DMS114 treated with DMSO at 0.1 percent for 48 hours (cell line): ENCODE measurements at regions not wholly inside any gene's neighbourhood (a gene's known extent, or its start where the extent isn't known, plus 50 kb on each side); places are given as distances from the start of the nearest gene placed in this dataset.
"Not testable (repeated sequence)": the region's sequence is repeated elsewhere in the genome, so short reads cannot be mapped to it uniquely, and the experiment has no call there.

Source experiments
- DNase-seq: peaks from one replicate; lab custom pipeline; 2025; ENCODE audit not compliant: unreplicated experiment; lab: John Stamatoyannopoulos, UW

DNA sequence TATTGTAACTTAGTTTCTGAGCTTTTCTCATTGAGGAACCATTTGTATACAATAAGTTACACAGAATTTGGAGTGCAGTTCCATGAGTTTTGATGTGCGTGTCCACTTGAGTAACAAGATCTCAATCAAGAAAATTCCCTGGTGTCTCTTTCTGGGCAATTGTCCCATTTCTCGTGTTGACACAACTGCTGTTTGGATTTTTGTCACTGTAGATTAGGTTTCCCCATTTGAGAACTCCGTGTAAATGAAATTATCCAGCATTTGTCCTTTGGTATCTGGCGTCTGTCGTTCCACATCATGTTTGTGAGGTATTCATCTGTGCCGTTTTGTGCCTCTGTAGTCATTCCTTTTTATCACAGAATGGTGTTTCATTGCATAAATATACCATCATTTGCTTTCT is 547.0 kb downstream of the TBC1D22A start:
- DNase-seq, result no peak

DNA sequence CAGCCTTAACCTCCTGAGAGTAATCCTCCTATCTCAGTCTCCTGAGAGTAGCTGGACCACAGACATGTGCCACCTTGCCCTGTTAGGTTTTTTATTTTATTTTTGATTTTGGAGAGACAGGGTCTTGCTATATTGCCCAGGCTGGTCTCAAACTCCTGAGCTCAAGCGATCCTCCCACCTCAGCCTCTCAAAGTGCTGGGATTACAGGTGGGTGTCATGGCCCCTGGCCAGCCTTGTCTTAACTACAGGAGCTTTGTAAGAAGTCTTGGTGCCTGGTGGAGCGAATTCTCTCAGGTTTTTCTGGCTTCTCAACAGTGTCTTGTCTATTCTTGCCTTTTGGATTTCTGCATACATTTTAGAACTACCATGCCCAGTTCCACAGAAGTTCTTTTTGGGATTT is 546.4 kb downstream of the TBC1D22A start:
- DNase-seq, result no peak

DNA sequence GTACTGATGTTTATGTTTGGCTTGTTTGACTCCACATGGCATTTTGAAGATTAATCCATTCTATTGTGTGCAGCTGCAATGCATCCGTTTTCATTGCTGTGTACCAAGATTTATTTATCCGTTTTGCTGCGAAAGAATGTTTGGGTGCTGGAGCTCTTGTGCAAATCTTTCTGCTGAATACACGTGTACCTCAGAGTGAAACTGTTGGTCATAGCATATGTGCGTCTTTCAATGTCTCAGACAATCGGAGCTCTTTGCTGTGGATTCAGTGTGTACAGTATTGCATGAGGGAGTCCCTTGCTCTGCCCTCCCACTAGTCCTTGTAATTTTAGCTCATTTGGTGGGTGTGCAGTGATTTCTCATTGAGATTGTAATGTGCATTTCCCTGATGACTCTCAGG is 545.4 kb downstream of the TBC1D22A start:
- DNase-seq, result no peak

GRCh38 chr22:47307326-47307725 is 544.9 kb downstream of the TBC1D22A start:
- DNase-seq, result no peak

DNA sequence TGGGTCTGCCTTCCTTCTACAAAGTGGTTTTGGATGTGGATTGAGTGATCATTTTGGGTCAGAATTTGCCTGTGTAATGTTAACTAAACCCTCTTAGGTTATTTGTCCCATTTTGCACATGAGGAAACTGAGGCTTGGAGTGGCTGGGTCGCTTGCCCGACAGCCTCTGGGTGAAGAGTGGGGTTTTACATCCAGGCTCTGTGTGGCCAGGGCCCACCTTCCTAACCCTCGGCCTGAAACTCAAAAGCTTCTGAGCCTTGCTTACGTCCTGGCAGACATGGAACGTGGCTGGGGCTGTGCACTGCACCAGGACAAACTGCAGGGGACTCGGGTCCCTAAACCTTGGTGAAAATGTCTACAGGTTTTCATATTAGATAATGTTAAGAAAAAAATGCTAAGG is 542.4 kb downstream of the TBC1D22A start:
- DNase-seq, result no peak

GRCh38 chr22:47304191-47304831 is 541.9 kb downstream of the TBC1D22A start:
- no peak for DNase-seq

- DNase-seq, result no peak
Measured at GRCh38 chr22:47303161-47303890, 540.9 kb downstream of the TBC1D22A start.

DNA sequence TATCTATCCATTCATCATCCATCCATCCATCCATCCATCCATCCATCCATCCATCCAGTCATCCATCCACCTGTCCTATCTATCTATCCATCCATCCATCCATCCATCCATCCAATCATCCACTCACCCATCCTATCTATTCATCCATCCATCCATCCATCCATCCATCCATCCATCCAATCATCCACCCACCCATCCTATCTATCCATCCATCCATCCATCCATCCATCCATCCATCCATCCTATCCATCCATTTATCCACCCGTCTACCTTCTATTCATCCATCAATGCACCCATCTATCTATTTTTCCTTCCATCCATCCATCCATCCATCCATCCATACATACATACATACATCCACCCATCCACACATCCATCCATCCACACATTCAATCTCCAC is 540.1 kb downstream of the TBC1D22A start:
- not testable (repeated sequence) for DNase-seq

DNA sequence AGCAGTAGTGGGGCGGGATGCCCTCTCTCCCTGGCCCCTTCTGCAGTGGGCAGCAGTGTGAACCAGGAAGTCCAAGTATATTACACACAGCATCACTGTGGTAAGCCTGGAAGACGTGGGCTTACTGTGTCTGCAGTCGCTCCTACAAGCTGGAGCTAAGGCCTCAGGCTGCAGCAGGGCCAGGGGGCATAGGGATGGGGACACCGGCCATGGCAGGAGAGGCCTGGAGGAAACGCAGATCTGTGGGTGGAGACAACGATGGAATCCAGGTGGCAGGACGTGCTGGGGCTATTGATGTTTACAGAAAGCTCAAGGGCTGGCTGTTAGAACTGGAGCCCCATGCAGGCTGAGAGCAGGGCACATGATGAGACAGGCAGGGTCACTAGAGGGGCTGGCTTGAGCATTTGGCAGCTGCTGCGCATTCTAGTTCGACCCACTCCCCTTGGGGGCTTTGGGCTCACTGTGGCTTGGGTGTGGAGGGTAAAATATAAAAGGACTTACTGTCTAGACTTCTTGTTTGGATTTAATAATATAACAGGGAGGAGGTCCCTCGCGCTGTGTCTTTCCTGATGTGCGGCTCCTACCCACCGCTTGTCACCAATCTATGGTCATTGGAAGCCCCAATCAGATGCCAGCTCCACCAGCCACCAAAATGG is 539.5 kb downstream of the TBC1D22A start:
- DNase-seq, result no peak

DNA sequence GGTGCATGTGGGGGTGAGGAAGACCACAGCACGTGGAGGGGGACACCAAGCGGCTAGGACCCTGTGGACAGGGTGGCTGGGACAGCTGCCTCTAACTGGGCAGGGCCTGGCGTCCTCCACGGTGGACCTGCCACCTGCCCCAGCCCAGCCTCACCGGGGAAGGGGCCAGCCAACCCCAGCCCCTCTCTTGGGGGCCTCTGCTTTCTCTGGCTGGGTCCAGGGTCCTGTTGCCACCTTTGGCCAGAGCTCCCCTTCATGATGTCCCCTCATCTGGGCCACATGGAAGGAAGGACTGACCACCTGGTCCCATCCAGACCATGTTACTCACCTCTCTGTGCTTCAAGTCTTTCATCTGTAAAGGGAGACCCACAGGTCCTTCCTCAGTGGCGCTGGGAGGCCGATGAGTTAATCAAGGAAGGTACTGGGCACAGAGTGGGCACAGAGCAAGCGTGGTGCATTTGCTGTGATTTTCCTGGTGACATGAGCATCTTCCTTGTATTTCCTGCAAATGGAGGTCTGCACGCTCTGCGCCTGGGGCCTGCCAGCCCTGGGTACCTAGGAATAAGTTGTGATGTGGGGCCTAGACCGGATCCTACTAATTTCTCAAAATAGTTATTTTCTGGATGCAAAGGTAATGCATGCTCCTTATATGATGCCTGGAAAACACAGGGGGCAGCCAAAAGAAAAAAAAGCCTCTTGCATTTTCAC is 538.4 kb downstream of the TBC1D22A start:
- no peak for DNase-seq

DNA sequence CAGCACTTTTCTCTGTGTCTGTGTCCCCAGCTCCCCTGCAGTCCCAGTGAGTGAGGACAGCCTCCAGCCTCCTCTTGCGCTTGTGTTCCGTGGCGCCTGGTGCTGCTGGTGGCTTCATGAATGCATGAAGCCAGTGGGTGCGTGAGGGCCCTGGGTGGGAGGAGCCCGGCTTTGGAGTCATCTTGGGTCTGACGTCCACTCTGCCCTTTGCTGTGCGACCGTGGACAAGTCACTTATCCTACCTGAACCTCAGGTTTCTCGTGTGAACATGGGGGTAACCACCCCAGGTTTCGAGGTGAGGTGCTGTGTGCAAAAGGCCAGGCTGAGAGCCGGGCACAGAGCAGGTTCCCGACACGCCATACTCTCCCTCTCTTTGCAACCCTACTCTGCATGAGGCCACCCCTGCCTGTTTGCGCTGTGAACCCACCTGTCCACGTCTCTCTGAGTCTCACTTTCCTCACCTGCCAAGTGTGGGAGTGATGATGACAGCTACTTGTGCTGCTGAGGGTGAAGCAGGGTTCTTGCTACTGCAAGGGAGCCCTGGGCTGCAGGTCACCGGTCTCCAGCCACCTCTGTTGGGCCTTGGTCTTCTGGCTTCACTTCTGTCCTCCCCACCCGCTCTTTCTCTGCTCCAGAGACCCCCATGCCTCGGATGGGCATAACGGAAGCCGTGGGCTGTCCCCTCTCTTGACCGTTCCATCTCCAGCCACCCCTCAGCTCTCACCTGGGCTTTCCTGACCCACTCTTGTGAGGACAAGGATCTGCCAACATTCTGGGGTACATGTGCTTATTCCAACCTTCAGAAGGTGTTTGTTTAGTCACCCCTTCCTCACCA is 537.6 kb downstream of the TBC1D22A start:
- DNase-seq, result no peak

DNA sequence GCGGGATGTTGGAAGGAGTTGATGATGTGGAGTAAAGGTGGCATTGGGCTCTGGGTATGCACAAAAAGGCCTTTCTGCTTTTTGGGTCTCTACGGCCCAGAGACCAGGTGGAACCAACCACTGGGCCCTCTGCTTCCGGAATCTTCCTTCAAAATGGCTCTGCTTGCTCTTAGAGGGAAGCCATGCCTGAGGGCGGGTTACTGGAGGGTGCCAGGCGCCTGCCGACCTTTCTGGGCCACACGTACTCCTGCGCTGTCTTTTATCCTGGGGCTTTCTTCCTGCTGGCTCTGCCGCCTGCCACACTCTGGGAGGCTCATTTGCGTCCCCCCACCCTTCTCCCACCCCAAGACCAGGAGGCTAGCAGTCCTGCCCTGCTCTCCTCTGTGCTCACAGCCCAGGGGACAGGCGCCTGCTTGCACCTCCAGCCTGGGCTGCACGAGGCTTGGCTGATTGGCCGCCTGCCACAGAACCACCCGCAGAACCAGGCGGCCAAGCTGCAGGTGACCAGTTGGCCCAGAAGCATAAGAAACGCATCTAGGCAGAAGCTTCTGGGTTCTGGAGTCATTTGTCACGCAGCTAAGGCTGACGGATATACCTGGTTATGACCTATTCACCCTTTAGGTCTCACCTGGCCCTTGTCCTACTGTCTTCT is 536.9 kb downstream of the TBC1D22A start:
- DNase-seq, result no peak

DNA sequence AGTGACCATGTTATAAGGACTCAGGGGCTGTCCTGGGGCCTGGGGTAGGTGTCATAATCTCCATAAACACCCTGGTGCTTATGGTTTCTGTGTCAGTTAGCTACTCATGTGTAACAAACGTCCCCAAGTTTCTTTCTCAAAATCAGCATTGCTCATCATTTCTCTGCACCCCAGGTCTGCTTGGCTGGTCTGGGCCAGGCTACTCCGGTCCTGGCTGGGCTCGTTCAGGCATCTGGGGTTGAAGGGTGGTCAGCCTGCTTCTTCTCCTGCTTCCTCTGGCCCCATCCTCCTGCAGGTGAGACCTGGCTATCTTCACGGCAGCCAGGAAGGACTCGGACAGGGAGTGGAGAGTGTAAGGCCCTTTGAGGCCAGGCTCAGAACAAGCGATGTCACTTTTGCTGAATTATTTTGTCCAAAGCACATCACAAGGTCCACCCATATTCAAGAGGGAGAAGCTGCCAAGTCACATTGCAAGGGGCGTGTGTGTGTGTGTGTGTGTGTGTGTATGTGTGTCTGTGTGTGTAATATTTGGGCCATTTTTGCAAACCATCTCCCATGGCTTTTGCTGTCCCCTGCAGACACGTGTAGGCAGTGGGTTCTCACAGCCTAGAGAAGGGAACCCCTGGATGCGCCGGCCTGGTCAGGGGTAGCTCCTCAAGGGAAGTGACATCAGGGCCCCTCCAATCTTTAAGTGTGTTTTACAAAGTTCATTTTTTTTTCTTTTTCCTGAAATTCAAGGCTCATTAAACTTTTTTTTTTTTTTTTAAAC is 535.8 kb downstream of the TBC1D22A start:
- DNase-seq, result no peak

- DNase-seq, result no peak
Measured at GRCh38 chr22:47297261-47298016, 535.0 kb downstream of the TBC1D22A start.

GRCh38 chr22:47296405-47297260 is 534.2 kb downstream of the TBC1D22A start:
- DNase-seq, result no peak

GRCh38 chr22:47295982-47296381 is 533.5 kb downstream of the TBC1D22A start:
- DNase-seq, result no peak

DNA sequence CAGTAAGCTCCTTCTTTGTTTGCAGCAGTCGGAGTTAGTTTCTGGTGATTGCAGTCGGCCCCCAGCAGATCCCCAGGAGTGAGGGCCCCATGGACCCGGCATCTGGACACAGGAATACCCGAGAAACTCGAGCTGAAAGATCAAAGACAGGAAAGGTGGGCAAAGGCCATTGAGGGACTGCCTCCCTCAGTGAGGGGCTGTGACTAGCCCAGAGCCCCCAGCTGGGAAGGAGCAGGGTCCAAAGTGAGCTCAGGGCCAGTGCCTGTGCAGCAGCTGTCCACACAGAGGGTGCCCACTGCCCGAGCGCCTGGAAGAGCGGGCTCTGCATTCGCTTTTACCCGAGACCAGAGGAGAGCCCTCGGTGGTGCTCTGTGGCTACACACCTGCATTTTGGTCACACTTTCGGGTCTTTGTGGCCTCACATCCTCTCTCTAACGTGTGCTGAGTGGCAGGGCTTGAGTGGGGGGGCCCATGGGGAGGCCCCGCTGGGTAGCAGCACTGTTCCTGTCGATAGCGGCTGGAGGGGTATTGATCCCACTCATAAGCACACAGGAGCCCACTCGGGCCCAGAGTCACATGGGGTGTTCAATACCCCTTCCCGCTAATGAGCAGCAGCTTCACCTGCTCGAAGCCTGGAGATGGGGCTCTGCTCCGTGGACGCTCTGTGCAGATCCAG is 532.9 kb downstream of the TBC1D22A start:
- DNase-seq, result no peak
